ENCODE measurements at regions not wholly inside any gene's neighbourhood (a gene's known extent, or its start where the extent isn't known, plus 50 kb on each side); places are given as distances from the start of the nearest gene placed in this dataset.

- Histone ChIP-seq H3K4me3 (ENCODE audit: low read depth in 1 of 2, low read length in 1 of 2) (no peak overlapping the region), H3K9me3 (no peaks in the 10 kb centered on the region), H3K27ac (no peak overlapping the region), H3K36me3 (peaks cover 56% of the 10 kb centered on the region), H3K27me3 (no peaks in the 10 kb centered on the region), H3K4me1 (ENCODE audit: control insufficient read depth in 1 of 2, insufficient read depth in 1 of 2, low read depth in 1 of 2, low read length in 1 of 2) (no peaks in the 10 kb centered on the region)
- TF ChIP-seq, protein P1, sequence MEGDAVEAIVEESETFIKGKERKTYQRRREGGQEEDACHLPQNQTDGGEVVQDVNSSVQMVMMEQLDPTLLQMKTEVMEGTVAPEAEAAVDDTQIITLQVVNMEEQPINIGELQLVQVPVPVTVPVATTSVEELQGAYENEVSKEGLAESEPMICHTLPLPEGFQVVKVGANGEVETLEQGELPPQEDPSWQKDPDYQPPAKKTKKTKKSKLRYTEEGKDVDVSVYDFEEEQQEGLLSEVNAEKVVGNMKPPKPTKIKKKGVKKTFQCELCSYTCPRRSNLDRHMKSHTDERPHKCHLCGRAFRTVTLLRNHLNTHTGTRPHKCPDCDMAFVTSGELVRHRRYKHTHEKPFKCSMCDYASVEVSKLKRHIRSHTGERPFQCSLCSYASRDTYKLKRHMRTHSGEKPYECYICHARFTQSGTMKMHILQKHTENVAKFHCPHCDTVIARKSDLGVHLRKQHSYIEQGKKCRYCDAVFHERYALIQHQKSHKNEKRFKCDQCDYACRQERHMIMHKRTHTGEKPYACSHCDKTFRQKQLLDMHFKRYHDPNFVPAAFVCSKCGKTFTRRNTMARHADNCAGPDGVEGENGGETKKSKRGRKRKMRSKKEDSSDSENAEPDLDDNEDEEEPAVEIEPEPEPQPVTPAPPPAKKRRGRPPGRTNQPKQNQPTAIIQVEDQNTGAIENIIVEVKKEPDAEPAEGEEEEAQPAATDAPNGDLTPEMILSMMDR (IDR thresholded peaks at IDR 0.05) = no peak
Measured at GRCh38 chr1:173415905-173416450, 61.2 kb upstream of the PRDX6 start.

DNA sequence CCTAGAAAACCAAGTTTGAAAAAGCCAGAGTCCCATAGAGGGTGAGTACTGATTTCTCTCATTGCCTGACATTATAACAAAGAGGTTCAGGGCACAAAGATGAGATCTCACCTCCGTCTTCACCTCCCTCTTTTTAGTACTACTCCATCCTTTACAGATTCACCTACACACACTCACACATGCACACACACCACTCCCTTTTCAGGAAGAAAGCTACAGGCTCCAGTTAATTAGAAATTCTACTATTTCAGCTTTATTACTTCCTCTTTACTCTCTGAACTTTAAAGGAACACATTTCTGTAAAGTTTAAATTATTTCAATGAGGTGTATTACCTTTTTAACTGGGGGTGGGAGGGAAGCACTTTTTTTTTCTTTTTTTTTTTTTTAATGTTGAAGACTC lies 59.6 kb upstream of the PRDX6 start:
- peaks cover 58% of the 10 kb centered on the region for H3K36me3 ChIP-seq
- TF ChIP-seq, protein P1 (IDR thresholded peaks at IDR 0.05) = no peak
- H3K9me3 ChIP-seq = no peaks in the 10 kb centered on the region
- no peaks in the 10 kb centered on the region for H3K27me3 ChIP-seq
- H3K27ac ChIP-seq = no peak overlapping the region
- H3K4me3 ChIP-seq (ENCODE audit: low read depth in 1 of 2, low read length in 1 of 2) = no peak overlapping the region
- no peaks in the 10 kb centered on the region for H3K4me1 ChIP-seq (ENCODE audit: control insufficient read depth in 1 of 2, insufficient read depth in 1 of 2, low read depth in 1 of 2, low read length in 1 of 2)

GRCh38 chr1:173418107-173418985 lies 58.8 kb upstream of the PRDX6 start:
- Histone ChIP-seq H3K4me1 (ENCODE audit: control insufficient read depth in 1 of 2, insufficient read depth in 1 of 2, low read depth in 1 of 2, low read length in 1 of 2) (no peaks in the 10 kb centered on the region), H3K36me3 (peaks cover 55% of the 10 kb centered on the region), H3K4me3 (ENCODE audit: low read depth in 1 of 2, low read length in 1 of 2) (no peak overlapping the region), H3K9me3 (no peaks in the 10 kb centered on the region), H3K27me3 (no peaks in the 10 kb centered on the region), H3K27ac (no peak overlapping the region)
- TF ChIP-seq, protein P1 (IDR thresholded peaks at IDR 0.05) = no peak

GRCh38 chr1:173420330-173420806 lies 56.8 kb upstream of the PRDX6 start:
- Histone ChIP-seq H3K9me3 (no peaks in the 10 kb centered on the region), H3K27ac (no peak overlapping the region), H3K36me3 (peaks cover 45% of the 10 kb centered on the region), H3K27me3 (no peaks in the 10 kb centered on the region), H3K4me3 (ENCODE audit: low read depth in 1 of 2, low read length in 1 of 2) (no peak overlapping the region), H3K4me1 (ENCODE audit: control insufficient read depth in 1 of 2, insufficient read depth in 1 of 2, low read depth in 1 of 2, low read length in 1 of 2) (no peaks in the 10 kb centered on the region)
- TF ChIP-seq, protein P1 (IDR thresholded peaks at IDR 0.05) = peak; percentile 81

DNA sequence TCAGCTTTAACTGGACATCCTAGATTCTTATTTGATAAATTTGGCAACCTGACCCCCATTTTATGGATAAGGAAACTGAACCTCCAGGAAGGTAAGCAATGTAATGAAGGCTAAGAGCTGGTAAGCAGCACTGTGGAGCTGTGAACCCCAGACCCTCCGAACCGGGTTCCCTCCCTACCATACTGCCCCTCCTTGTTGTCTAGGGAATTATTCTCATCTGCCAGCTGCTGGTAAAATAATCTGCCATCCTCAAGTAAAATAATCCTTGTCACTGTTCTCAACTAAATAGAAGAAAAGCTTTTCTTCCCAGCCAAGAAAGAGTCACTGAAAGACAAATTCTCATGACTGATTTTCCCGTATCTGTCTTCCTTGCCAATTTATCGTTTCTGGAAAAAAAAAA lies 55.8 kb upstream of the PRDX6 start:
- TF ChIP-seq, protein P1 (IDR thresholded peaks at IDR 0.05) = no peak
- Histone ChIP-seq H3K27ac (no peak overlapping the region), H3K4me1 (ENCODE audit: control insufficient read depth in 1 of 2, insufficient read depth in 1 of 2, low read depth in 1 of 2, low read length in 1 of 2) (no peaks in the 10 kb centered on the region), H3K36me3 (peaks cover 36% of the 10 kb centered on the region), H3K4me3 (ENCODE audit: low read depth in 1 of 2, low read length in 1 of 2) (no peak overlapping the region), H3K9me3 (no peaks in the 10 kb centered on the region), H3K27me3 (no peaks in the 10 kb centered on the region)
